ENCODE measurements at regions not wholly inside any gene's neighbourhood (a gene's known extent, or its start where the extent isn't known, plus 50 kb on each side); places are given as distances from the start of the nearest gene placed in this dataset.

DNA sequence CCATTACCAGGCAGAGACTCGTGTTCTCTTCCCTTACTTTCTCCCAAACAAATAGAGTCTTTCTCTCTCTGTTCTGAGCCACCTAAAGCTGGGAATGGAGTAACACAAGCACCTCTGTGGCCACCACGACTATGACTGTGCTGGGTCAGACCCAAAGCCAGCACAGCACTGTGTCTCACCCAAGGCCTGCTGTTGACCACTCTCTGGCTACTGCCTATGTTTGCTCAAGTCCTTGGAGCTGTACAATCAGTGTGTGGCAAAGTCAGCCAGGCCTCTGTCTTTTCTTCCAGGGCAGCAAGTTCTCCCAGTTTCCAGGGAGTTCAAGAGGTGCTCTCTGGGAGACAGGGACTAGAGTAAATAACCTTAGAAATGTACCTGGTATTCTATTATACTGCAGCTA lies 239.4 kb downstream of the FAM47A start:
- no peak for TF ChIP-seq SUZ12 (IDR thresholded peaks at IDR 0.05; ENCODE audit: extremely low read depth, insufficient read depth, insufficient read length)
- TF ChIP-seq YY1 (IDR thresholded peaks at IDR 0.05; ENCODE audit: insufficient read depth, insufficient read length), result no peak
